Activated B cell treated with CpG ODN at 0.5 μM for 24 hours (primary cell): ENCODE measurements at regions not wholly inside any gene's neighbourhood (a gene's known extent, or its start where the extent isn't known, plus 50 kb on each side); places are given as distances from the start of the nearest gene placed in this dataset.

Source experiments
- ATAC-seq: fragments of 200-7000 bp; cut with Tn5 transposase; one replicate; pipeline ENCODE4 v1.10.0; 2021; ENCODE audit warnings: low read depth, mild to moderate bottlenecking, moderate library complexity
- CTCF ChIA-PET: fragments of 350-600 bp; sonication (Branson Sonifier 250); formaldehyde crosslinking; loops from one replicate; lab custom pipeline; 2021; ENCODE audit warnings: antibody characterized with exemption; lab: Charles Lee
- POLR2A ChIA-PET: fragments of 350-600 bp; sonication (Branson Sonifier 250); formaldehyde crosslinking; loops from one replicate; lab custom pipeline; 2021; ENCODE audit warnings: antibody characterized with exemption; lab: Charles Lee
- DNase-seq: peaks from one replicate; pipeline ENCODE4 v3.0.0; 2022
- H3K27ac Mint-ChIP-seq: one replicate; pipeline ENCODE4 v1.8.0; 2020; ENCODE audit warnings: mixed read lengths
- H3K27me3 Mint-ChIP-seq: one replicate; pipeline ENCODE4 v1.8.0; 2021; ENCODE audit warnings: mixed read lengths
- H3K36me3 Mint-ChIP-seq: one replicate; pipeline ENCODE4 v1.8.0; 2021; ENCODE audit warnings: low read depth, mixed read lengths
- H3K4me1 Mint-ChIP-seq: one replicate; pipeline ENCODE4 v1.8.0; 2021; ENCODE audit warnings: mixed read lengths
- H3K4me3 Mint-ChIP-seq: one replicate; pipeline ENCODE4 v1.8.0; 2020; ENCODE audit warnings: mild to moderate bottlenecking, mixed read lengths
- H3K9me3 Mint-ChIP-seq: one replicate; pipeline ENCODE4 v1.8.0; 2020; ENCODE audit warnings: mixed read lengths
- CTCF ChIP-seq: fragments of 200-600 bp; IDR thresholded peaks from one replicate; pipeline ENCODE4 v1.8.0; 2022; ENCODE audit warnings: antibody characterized with exemption, mild to moderate bottlenecking
- intact Hi-C: fragments of 100-400 bp; cut with micrococcal nuclease; formaldehyde crosslinking; loops from one replicate; pipeline ENCODE4 v1.15.1; 2024

- Mint-ChIP-seq H3K36me3 (no peaks in the 10 kb centered on the region), H3K4me3 (no peak overlapping the region), H3K27me3 (no peaks in the 10 kb centered on the region), H3K9me3 (peaks cover 9% of the 10 kb centered on the region), H3K27ac (no peak overlapping the region), H3K4me1 (no peaks in the 10 kb centered on the region)
- DNase-seq: no peak
- ChIA-PET POLR2A (no interaction called here), CTCF (no interaction called here)
- no peak for ATAC-seq
- intact Hi-C loops: no loop called here
- no peak for TF ChIP-seq CTCF
Measured at GRCh38 chr3:164387236-164387635, 691.1 kb downstream of the SI start.

GRCh38 chr3:164380156-164380555, 698.1 kb downstream of the SI start:
- Mint-ChIP-seq H3K4me1 (no peaks in the 10 kb centered on the region), H3K4me3 (no peak overlapping the region), H3K27ac (no peak overlapping the region), H3K36me3 (no peaks in the 10 kb centered on the region), H3K27me3 (no peaks in the 10 kb centered on the region), H3K9me3 (no peaks in the 10 kb centered on the region)
- DNase-seq (no peak), ATAC-seq (no peak)
- POLR2A ChIA-PET: no interaction called here
- no peak for TF ChIP-seq CTCF
- intact Hi-C loops: no loop called here
- CTCF ChIA-PET: no interaction called here

GRCh38 chr3:164377466-164377865, 700.8 kb downstream of the SI start:
- no peaks in the 10 kb centered on the region for H3K9me3 Mint-ChIP-seq
- no peaks in the 10 kb centered on the region for H3K36me3 Mint-ChIP-seq
- POLR2A ChIA-PET: no interaction called here
- no peak for TF ChIP-seq CTCF
- no peaks in the 10 kb centered on the region for H3K4me1 Mint-ChIP-seq
- no peaks in the 10 kb centered on the region for H3K27me3 Mint-ChIP-seq
- CTCF ChIA-PET: no interaction called here
- DNase-seq (no peak), ATAC-seq (no peak)
- no peak overlapping the region for H3K27ac Mint-ChIP-seq
- no peak overlapping the region for H3K4me3 Mint-ChIP-seq
- intact Hi-C loops: no loop called here

GRCh38 chr3:164375995-164376394, 702.3 kb downstream of the SI start:
- Mint-ChIP-seq H3K9me3 (no peaks in the 10 kb centered on the region), H3K27ac (no peak overlapping the region), H3K27me3 (no peaks in the 10 kb centered on the region), H3K36me3 (no peaks in the 10 kb centered on the region), H3K4me3 (no peak overlapping the region), H3K4me1 (no peaks in the 10 kb centered on the region)
- DNase-seq (no peak), ATAC-seq (no peak)
- intact Hi-C loops: no loop called here
- ChIA-PET CTCF (no interaction called here), POLR2A (no interaction called here)
- no peak for TF ChIP-seq CTCF

- no peak for TF ChIP-seq CTCF
- CTCF ChIA-PET: no interaction called here
- no peaks in the 10 kb centered on the region for H3K36me3 Mint-ChIP-seq
- H3K27me3 Mint-ChIP-seq: no peaks in the 10 kb centered on the region
- POLR2A ChIA-PET: no interaction called here
- DNase-seq: no peak
- H3K4me3 Mint-ChIP-seq: no peak overlapping the region
- intact Hi-C loops: no loop called here
- H3K27ac Mint-ChIP-seq: no peak overlapping the region
- no peak for ATAC-seq
- no peaks in the 10 kb centered on the region for H3K9me3 Mint-ChIP-seq
- H3K4me1 Mint-ChIP-seq: no peaks in the 10 kb centered on the region
Measured at GRCh38 chr3:164375538-164375937, 702.8 kb downstream of the SI start.
